PC-9 (cell line): ENCODE measurements at regions not wholly inside any gene's neighbourhood (a gene's known extent, or its start where the extent isn't known, plus 50 kb on each side); places are given as distances from the start of the nearest gene placed in this dataset.

ENCODE experiments used
- BruUV-seq: library from RNA; stranded (reverse); fragments of 400-500 nt; replicated peaks from 2 replicates; lab custom pipeline; 2021; lab: Mats Ljungman, UMichigan
- CTCF ChIA-PET: fragments of 300-600 bp; sonication (Branson Sonifier 250); formaldehyde crosslinking; loops from one replicate; lab custom pipeline; 2022; ENCODE audit warnings: antibody characterized with exemption; lab: Charles Lee
- POLR2A ChIA-PET: fragments of 300-600 bp; sonication (Branson Sonifier 250); formaldehyde crosslinking; loops from one replicate; lab custom pipeline; 2022; ENCODE audit warnings: antibody characterized with exemption; ENCODE audit not compliant: unreplicated experiment; lab: Charles Lee
- DNase-seq, 2 experiments: peaks; one replicate each; pipeline versions ENCODE4 v3.0.0 to v3.0.0-alpha.2; 2015 to 2022; ENCODE audit warnings: mixed read lengths in 1 of 2
- H2AFZ ChIP-seq: fragments of 200-600 bp; sonication (generic); 2 replicates; pipeline ENCODE4 v1.8.1; 2017; ENCODE audit warnings: antibody characterized with exemption
- H3F3A ChIP-seq: fragments of 200-600 bp; sonication (generic); 2 replicates; pipeline ENCODE4 v1.8.1; 2017; ENCODE audit warnings: antibody characterized with exemption, mild to moderate bottlenecking, low read depth; ENCODE audit not compliant: insufficient read depth
- H3K27ac ChIP-seq: fragments of 200-600 bp; sonication (generic); 2 replicates; pipeline ENCODE4 v1.6.1; 2016; ENCODE audit warnings: mixed run types
- H3K27me3 ChIP-seq: fragments of 200-600 bp; sonication (generic); 2 replicates; pipeline ENCODE4 v1.6.1; 2016; ENCODE audit warnings: low read depth, mixed run types; ENCODE audit not compliant: insufficient read depth
- H3K36me3 ChIP-seq: fragments of 200-600 bp; sonication (generic); 2 replicates; pipeline ENCODE4 v1.6.1; 2016; ENCODE audit warnings: low read depth, mixed run types
- H3K4me1 ChIP-seq: fragments of 200-600 bp; sonication (generic); replicated peaks from 2 replicates; pipeline ENCODE4 v1.6.1; 2016; ENCODE audit warnings: mixed run types; ENCODE audit not compliant: insufficient read depth
- H3K4me2 ChIP-seq: fragments of 200-600 bp; sonication (generic); 2 replicates; pipeline ENCODE4 v1.6.1; 2017; ENCODE audit warnings: mixed run types
- H3K4me3 ChIP-seq: fragments of 200-600 bp; sonication (generic); 2 replicates; pipeline ENCODE4 v1.6.1; 2016; ENCODE audit warnings: mixed run types
- H3K79me2 ChIP-seq: fragments of 200-600 bp; sonication (generic); 2 replicates; pipeline ENCODE4 v1.6.1; 2017; ENCODE audit warnings: low read depth, mixed run types
- H3K9me2 ChIP-seq: fragments of 200-600 bp; sonication (generic); 2 replicates; pipeline ENCODE4 v1.8.1; 2017; ENCODE audit warnings: mild to moderate bottlenecking; ENCODE audit not compliant: insufficient read depth
- H3K9me3 ChIP-seq: fragments of 200-600 bp; sonication (generic); 2 replicates; pipeline ENCODE4 v1.8.1; 2016; ENCODE audit warnings: low read depth; ENCODE audit not compliant: insufficient read depth
- H4K20me1 ChIP-seq: fragments of 200-600 bp; sonication (generic); 2 replicates; pipeline ENCODE4 v1.8.1; 2017; ENCODE audit not compliant: insufficient read depth
- EZH2 ChIP-seq: fragments of 200-600 bp; sonication (generic); IDR thresholded peaks from 2 replicates; pipeline ENCODE4 v1.8.0; 2017; ENCODE audit warnings: antibody characterized with exemption, low read depth
- intact Hi-C: fragments of 100-400 bp; cut with micrococcal nuclease; formaldehyde crosslinking; loops from one replicate; pipeline ENCODE4 v1.10.0; 2022; ENCODE audit not compliant: unreplicated experiment
- TF ChIP-seq, protein P1 (sequence below): fragments of 200-600 bp; sonication (generic); conservative IDR thresholded peaks from 2 replicates; pipeline ENCODE4 v1.6.1; 2017; ENCODE audit warnings: mixed run types, antibody characterized with exemption, mild to moderate bottlenecking, moderate library complexity

DNA sequence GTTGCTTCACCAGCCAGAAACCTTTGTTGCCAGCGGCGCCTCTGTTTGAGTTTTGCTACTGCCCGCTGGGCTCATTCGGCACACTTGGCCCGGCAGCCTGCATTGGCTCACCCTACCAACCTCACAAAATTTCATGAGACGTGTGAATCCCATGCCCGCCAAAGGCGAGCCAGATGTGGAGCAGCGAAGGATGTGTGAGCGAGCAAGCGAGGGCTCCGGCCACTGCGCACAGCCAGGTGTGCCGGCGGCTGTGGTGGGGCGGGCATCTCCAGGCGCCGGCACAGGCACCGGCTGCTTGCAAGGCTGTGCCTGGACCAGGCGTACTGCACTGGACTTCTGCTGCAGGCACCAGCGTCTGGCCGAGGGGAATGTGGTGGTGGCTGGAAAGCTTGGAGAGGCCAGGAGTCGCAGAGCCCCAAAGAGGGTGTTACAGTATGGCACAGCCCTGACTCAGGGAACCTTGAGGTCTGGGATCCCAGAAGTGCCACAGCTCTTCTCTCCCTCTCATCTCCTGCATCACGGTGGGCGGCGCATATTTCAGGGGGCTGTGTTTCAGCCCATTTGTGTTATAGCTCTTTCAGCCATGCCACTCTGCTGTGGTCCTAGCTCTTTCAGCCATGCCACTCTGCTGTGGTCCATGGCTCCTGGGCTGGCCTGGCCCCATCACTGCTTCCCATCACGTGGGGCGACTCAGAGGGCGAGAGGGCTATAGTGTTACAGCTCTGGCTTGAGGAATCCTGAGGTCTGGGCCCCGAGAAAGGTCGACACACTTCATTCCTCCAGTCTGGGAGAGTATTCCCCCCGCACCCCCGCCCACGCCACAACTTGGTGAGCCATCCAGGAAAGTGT, 592.0 kb upstream of the SLITRK5 start:
- H3K4me2 ChIP-seq, result no peak overlapping the region
- no TSS peak for BruUV-seq
- H3K4me3 ChIP-seq, result no peak overlapping the region
- no peaks in the 10 kb centered on the region for H3F3A ChIP-seq
- ChIA-PET CTCF (no interaction called here), POLR2A (no interaction called here)
- H4K20me1 ChIP-seq, result no peaks in the 10 kb centered on the region
- DNase-seq, result no peak
- intact Hi-C loops, result no loop called here
- H3K79me2 ChIP-seq, result no peaks in the 10 kb centered on the region
- H3K4me1 ChIP-seq, result no peaks in the 10 kb centered on the region
- no peaks in the 10 kb centered on the region for H3K27me3 ChIP-seq
- no peak overlapping the region for H2AFZ ChIP-seq
- H3K9me2 ChIP-seq, result no peaks in the 10 kb centered on the region
- H3K9me3 ChIP-seq, result no peaks in the 10 kb centered on the region
- no peaks in the 10 kb centered on the region for H3K36me3 ChIP-seq
- TF ChIP-seq EZH2, result no peak
- TF ChIP-seq, protein P1, sequence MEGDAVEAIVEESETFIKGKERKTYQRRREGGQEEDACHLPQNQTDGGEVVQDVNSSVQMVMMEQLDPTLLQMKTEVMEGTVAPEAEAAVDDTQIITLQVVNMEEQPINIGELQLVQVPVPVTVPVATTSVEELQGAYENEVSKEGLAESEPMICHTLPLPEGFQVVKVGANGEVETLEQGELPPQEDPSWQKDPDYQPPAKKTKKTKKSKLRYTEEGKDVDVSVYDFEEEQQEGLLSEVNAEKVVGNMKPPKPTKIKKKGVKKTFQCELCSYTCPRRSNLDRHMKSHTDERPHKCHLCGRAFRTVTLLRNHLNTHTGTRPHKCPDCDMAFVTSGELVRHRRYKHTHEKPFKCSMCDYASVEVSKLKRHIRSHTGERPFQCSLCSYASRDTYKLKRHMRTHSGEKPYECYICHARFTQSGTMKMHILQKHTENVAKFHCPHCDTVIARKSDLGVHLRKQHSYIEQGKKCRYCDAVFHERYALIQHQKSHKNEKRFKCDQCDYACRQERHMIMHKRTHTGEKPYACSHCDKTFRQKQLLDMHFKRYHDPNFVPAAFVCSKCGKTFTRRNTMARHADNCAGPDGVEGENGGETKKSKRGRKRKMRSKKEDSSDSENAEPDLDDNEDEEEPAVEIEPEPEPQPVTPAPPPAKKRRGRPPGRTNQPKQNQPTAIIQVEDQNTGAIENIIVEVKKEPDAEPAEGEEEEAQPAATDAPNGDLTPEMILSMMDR, result no peak
- no peak overlapping the region for H3K27ac ChIP-seq

DNA sequence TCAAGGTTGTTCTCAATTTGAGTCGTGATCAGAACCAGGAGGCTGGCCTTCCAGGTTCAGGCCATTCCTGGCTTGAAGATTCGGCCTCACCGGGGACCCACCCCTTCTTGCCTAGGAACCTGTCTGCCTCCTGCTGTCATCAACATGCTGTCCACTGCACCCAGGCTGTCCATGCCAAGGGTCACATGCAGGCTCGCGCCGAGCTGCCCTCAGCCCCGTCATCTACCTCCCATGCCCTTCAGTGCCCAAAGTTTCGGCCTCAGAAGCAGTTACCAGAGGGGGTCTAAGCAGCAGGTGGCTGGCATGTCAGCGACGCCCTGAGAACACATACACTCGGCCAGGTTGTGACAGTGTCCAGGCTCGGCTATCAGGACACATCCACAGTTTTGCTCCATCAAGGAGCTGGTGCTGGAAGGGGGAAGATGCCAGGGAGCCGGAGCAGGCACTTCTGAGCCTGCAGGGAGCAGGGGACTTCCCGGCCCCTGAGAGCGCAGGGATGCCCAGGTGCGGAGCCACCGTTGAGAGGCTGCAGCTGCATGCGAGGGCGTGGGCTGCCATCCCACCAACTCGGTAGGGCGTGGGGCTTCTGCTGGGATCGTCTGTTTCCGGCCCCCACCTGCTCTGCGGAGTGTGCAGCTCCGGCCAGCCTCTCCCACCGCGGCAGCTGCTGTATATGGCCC, 590.9 kb upstream of the SLITRK5 start:
- no peak for TF ChIP-seq EZH2
- TF ChIP-seq, protein P1, result no peak
- CTCF ChIA-PET, result no interaction called here
- H3F3A ChIP-seq, result no peaks in the 10 kb centered on the region
- BruUV-seq, result no TSS peak
- H4K20me1 ChIP-seq, result no peaks in the 10 kb centered on the region
- H3K27ac ChIP-seq, result no peak overlapping the region
- H3K79me2 ChIP-seq, result no peaks in the 10 kb centered on the region
- H3K9me2 ChIP-seq, result no peaks in the 10 kb centered on the region
- no peak overlapping the region for H2AFZ ChIP-seq
- no peaks in the 10 kb centered on the region for H3K4me1 ChIP-seq
- no peaks in the 10 kb centered on the region for H3K27me3 ChIP-seq
- DNase-seq, result no peak
- intact Hi-C loops, result no loop called here
- no peak overlapping the region for H3K4me3 ChIP-seq
- H3K36me3 ChIP-seq, result no peaks in the 10 kb centered on the region
- POLR2A ChIA-PET, result no interaction called here
- H3K9me3 ChIP-seq, result no peaks in the 10 kb centered on the region
- no peak overlapping the region for H3K4me2 ChIP-seq

DNA sequence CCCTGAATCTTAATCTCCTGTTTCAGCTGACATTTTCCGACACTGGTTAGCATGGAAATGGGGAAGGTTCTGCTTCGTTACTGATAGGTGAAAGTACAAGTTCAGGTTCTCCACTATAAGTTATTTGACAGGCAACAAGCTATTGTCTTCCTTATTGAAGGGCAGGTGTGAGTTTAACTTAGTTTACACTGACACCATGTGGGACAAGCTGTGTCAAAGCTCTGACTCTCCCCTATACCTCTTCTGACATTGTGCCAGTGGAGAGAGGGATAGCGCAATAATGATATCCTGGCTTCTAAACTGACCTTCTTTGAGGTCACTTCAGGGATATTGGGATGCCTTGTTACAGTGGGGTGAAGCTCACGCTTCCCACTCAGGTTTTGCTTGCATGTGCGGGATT, 587.0 kb upstream of the SLITRK5 start:
- Histone ChIP-seq H3K27me3 (no peaks in the 10 kb centered on the region), H4K20me1 (no peaks in the 10 kb centered on the region), H3K36me3 (no peaks in the 10 kb centered on the region), H3F3A (no peaks in the 10 kb centered on the region), H3K9me2 (no peaks in the 10 kb centered on the region), H3K79me2 (no peaks in the 10 kb centered on the region), H2AFZ (0 out of 2 replicates have a peak overlapping the region, but pooled peaks have one; percentile 16), H3K9me3 (peaks cover 3% of the 10 kb centered on the region; the same call in 1 of the 2 replicates), H3K4me3 (no peak overlapping the region), H3K27ac (no peak overlapping the region), H3K4me1 (no peaks in the 10 kb centered on the region), H3K4me2 (no peak overlapping the region)
- no peak for TF ChIP-seq EZH2
- TF ChIP-seq, protein P1, result no peak
- POLR2A ChIA-PET, result no interaction called here
- CTCF ChIA-PET, result no interaction called here
- intact Hi-C loops, result no loop called here
- no peak for DNase-seq
- BruUV-seq, result no TSS peak
